Activated naive CD4-positive, alpha-beta T cell treated with anti-CD3 and anti-CD28 coated beads, Interleukin-2, amount 10 ng/mL, durations not matched to agents 7 days and 5 days (primary cell): ENCODE measurements at regions not wholly inside any gene's neighbourhood (a gene's known extent, or its start where the extent isn't known, plus 50 kb on each side); places are given as distances from the start of the nearest gene placed in this dataset.
"Not testable (repeated sequence)": the region's sequence is repeated elsewhere in the genome, so short reads cannot be mapped to it uniquely, and the experiment has no call there.

Source experiments
- CTCF ChIA-PET: fragments of 350-600 bp; sonication (Branson Sonifier 250); formaldehyde crosslinking; loops from one replicate; lab custom pipeline; 2021; ENCODE audit warnings: antibody characterized with exemption; lab: Charles Lee
- DNase-seq: peaks from one replicate; pipeline ENCODE4 v3.0.0-alpha.2; 2020
- H3K27ac Mint-ChIP-seq: one replicate; pipeline ENCODE4 v1.8.0; 2021; ENCODE audit warnings: mild to moderate bottlenecking, moderate library complexity, mixed read lengths
- H3K27me3 Mint-ChIP-seq: one replicate; pipeline ENCODE4 v1.8.0; 2021; ENCODE audit warnings: mild to moderate bottlenecking, mixed read lengths
- H3K36me3 Mint-ChIP-seq: one replicate; pipeline ENCODE4 v1.8.0; 2021; ENCODE audit warnings: mixed read lengths
- H3K4me1 Mint-ChIP-seq: one replicate; pipeline ENCODE4 v1.8.0; 2021; ENCODE audit warnings: mixed read lengths
- H3K4me3 Mint-ChIP-seq: one replicate; pipeline ENCODE4 v1.8.0; 2021; ENCODE audit warnings: mild to moderate bottlenecking, moderate library complexity, mixed read lengths
- H3K9me3 Mint-ChIP-seq: one replicate; pipeline ENCODE4 v1.8.0; 2021; ENCODE audit warnings: mixed read lengths

DNA sequence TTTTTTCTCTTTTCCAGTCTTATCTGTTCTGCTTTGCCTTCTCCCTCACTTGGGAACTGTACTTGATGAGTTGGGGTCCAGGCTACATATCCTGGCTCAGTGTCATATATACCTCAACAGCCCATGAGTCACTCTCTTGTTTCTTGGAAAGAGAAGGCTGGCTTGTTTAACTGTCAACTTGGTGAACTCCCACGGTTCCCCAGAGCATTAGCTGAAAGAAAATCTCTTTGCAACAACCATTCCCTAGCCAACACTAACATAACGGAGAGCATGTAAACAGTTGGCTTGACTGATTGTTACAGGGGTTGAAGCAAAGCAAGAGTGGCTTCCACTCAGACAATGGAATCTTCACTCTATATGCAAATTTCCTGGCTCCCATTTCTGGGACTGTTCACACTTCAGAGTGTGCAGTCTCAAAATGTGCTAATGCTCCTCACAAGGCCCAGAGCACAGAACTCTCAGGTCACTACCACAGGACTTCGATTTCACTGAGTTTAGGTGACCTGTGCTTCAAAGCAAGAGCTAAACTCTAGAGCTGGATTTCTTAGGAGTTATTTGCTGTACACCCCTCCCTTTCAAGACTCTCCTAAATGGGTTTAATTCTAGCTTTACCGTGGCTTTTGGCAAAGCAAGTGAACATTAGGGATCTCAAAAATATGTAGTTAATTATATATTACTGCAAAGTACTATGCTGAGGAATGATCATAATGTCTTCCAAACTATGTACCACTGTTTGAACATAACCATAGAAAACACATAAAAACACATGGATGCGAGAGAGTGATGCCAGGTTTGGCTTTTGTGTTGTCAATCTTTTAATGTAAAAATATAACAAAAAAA is 609.8 kb downstream of the RFPL4B start:
- Mint-ChIP-seq H3K9me3 (peaks cover 3% of the 10 kb centered on the region), H3K27ac (no peak overlapping the region), H3K27me3 (no peaks in the 10 kb centered on the region), H3K4me3 (no peak overlapping the region), H3K4me1 (no peaks in the 10 kb centered on the region), H3K36me3 (no peaks in the 10 kb centered on the region)
- CTCF ChIA-PET, result no interaction called here
- no peak for DNase-seq

DNA sequence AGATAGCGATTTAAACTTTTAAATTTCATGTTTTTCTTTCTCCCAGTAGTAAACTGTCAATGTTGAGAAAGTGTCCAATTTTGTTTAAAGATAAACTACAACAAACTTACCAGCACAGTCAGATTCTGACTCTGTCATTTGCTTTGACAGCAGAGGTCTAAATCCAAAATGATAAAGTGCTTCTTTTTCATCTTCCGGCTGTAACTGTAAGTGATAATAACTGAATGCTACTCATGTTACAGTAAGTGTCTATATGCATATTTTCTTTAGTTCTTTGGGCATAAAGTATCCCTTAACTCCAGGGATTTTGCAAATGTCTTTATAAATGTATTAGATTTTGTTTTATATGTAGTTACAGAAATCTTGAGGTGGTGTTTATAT is 610.4 kb downstream of the RFPL4B start:
- Mint-ChIP-seq H3K27me3 (no peaks in the 10 kb centered on the region), H3K36me3 (no peaks in the 10 kb centered on the region), H3K27ac (no peak overlapping the region), H3K4me1 (no peaks in the 10 kb centered on the region), H3K9me3 (peaks cover 5% of the 10 kb centered on the region), H3K4me3 (no peak overlapping the region)
- CTCF ChIA-PET, result no interaction called here
- no peak for DNase-seq

DNA sequence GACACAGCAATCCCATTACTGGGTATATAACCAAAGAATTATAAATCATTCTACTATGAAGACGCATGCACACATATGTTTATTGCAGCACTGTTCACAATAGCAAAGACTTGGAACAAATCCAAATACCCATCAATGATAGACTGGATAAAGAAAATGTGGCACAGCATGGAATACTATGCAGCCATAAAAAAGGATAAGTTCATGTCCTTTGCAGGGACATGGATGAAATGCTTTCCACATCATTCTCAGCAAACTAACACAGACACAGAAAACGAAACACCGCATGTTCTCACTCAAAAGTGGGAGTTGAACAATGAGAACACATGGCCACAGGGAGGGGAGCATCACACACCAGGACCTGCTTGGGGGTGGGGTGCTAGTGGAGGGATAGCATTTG is 613.0 kb downstream of the RFPL4B start:
- CTCF ChIA-PET, H3K36me3 Mint-ChIP-seq, H3K4me1 Mint-ChIP-seq, H3K27ac Mint-ChIP-seq, H3K4me3 Mint-ChIP-seq, H3K9me3 Mint-ChIP-seq, DNase-seq, H3K27me3 Mint-ChIP-seq: not testable (repeated sequence)

DNA sequence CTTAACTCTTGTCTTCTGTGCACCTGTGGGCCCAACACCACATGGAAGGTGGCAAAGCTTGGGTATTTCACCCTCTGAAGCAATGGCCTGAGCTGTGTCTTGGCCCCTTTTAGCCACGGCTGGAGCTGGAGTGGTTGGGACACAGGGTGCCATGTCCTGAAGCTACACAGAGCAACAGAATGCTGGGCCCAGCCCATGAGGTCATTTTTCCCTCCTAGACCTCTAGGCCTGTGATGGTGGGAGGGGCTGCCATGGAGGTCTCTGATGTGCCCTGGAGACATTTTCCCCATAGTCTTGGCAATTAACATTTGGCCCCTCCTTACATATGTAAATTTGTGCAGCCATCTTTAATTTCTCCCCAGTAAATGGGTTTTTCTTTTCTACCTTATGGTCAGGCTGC is 620.8 kb downstream of the RFPL4B start:
- H3K4me1 Mint-ChIP-seq, result no peaks in the 10 kb centered on the region
- H3K4me3 Mint-ChIP-seq, result no peak overlapping the region
- no peak overlapping the region for H3K27ac Mint-ChIP-seq
- H3K36me3 Mint-ChIP-seq, result no peaks in the 10 kb centered on the region
- H3K9me3 Mint-ChIP-seq, result peaks cover 13% of the 10 kb centered on the region
- H3K27me3 Mint-ChIP-seq, result no peaks in the 10 kb centered on the region
- CTCF ChIA-PET, result no interaction called here
- DNase-seq, result no peak

DNA sequence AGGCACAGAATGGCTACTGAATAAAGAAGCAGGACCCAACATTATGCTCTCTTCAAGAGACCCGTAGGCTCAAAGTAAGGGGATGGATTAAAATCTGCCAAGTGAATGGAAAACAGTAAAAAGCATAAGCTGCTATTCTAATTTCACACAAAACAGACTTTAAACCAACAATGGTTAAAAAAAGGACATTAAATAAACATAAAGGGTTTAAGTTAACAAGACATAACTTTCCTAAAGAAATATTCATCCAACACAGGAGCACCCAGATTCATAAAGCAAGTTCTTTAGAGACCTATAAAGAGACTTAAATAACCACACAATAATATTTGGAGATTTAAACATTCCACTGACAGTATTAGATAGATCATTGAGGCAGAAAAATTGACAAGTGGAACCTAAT is 624.5 kb downstream of the RFPL4B start:
- Mint-ChIP-seq H3K27ac (no peak overlapping the region), H3K36me3 (no peaks in the 10 kb centered on the region), H3K27me3 (no peaks in the 10 kb centered on the region), H3K4me3 (no peak overlapping the region), H3K9me3 (peaks cover 23% of the 10 kb centered on the region), H3K4me1 (no peaks in the 10 kb centered on the region)
- no peak for DNase-seq
- CTCF ChIA-PET, result no interaction called here

DNA sequence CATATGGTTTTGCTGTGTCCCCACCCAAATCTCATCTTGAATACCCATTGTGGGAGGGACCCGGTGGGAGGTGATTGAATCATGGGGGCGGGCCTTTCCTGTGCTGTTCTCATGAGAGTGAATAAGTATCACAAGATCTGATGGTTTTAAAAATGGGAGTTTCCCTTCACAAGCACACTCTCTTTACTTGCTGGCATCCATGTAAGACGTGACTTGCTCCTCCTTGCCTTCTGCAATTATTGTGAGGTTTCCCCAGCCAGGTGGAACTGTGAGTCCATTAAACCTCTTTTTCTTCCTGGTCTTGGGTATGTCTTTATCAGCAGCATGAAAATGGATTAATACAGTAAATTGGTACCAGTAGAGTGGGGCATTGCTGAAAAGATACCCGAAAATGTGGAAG is 627.8 kb downstream of the RFPL4B start:
- H3K9me3 Mint-ChIP-seq, result peaks cover 17% of the 10 kb centered on the region
- H3K4me3 Mint-ChIP-seq, H3K27me3 Mint-ChIP-seq, DNase-seq, H3K4me1 Mint-ChIP-seq, H3K27ac Mint-ChIP-seq, H3K36me3 Mint-ChIP-seq, CTCF ChIA-PET: not testable (repeated sequence)

DNA sequence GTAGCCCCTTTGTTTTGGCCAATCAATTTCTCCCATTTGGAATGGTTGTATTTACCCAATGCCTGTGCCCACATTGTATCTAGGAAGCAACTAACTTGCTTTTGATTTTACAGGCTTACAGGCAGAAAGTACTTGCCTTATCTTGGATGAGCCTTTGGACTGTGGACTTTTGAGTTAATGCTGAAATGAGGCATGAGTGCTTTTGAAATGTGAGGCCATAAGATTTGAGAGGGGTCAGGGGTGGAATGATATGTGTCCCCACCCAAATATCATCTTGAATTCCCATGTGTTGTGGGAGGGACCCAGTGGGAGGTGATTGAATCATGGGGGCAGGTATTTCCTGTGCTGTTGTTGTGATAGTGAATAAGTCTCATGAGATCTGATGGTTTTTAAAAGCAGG is 629.4 kb downstream of the RFPL4B start:
- DNase-seq, H3K4me1 Mint-ChIP-seq, CTCF ChIA-PET, H3K27ac Mint-ChIP-seq, H3K4me3 Mint-ChIP-seq, H3K27me3 Mint-ChIP-seq, H3K36me3 Mint-ChIP-seq: not testable (repeated sequence)
- peaks cover 15% of the 10 kb centered on the region for H3K9me3 Mint-ChIP-seq

DNA sequence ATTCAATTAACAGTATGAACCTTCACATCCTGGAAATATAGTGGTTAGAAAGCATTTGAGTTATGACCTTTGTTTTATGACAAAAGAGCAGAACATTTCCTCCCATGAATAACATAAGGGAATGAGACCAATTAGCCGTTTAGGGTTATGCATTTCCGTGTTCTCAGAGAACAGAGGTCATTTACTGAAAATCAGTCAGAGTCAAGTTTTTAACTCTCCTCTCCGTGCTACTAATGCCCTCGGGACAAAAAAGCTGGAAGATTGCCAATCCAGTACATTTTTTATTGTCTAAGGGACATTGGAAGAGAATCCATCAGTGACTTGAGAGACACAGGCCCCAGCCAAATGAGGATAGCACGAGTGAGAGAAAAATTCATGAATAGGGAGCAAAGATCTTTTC is 632.7 kb downstream of the RFPL4B start:
- no peak for DNase-seq
- Mint-ChIP-seq H3K27me3 (no peaks in the 10 kb centered on the region), H3K9me3 (peaks cover 7% of the 10 kb centered on the region), H3K4me3 (no peak overlapping the region), H3K4me1 (no peaks in the 10 kb centered on the region), H3K36me3 (no peaks in the 10 kb centered on the region), H3K27ac (no peak overlapping the region)
- CTCF ChIA-PET, result no interaction called here

DNA sequence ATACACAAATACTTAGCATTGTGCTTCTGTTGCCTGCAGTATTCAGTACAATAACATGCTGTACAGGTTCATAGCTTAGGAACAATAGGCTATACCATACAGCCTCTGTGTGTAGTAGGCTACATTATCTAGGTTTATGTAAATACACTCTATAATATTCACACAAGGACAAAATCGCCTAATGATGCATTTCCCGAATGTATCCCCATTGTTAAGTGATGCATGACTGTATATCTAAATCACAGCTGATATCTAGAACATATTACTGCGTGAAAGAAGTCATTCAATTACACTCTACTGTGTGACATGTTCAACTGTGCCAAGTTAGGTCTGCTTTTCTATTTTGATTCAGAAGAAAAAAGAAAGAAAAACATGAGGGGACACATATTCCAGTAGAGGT is 633.5 kb downstream of the RFPL4B start:
- H3K4me1 Mint-ChIP-seq, result no peaks in the 10 kb centered on the region
- CTCF ChIA-PET, result no interaction called here
- H3K36me3 Mint-ChIP-seq, result no peaks in the 10 kb centered on the region
- no peaks in the 10 kb centered on the region for H3K9me3 Mint-ChIP-seq
- no peaks in the 10 kb centered on the region for H3K27me3 Mint-ChIP-seq
- no peak overlapping the region for H3K27ac Mint-ChIP-seq
- H3K4me3 Mint-ChIP-seq, result no peak overlapping the region
- DNase-seq, result no peak

DNA sequence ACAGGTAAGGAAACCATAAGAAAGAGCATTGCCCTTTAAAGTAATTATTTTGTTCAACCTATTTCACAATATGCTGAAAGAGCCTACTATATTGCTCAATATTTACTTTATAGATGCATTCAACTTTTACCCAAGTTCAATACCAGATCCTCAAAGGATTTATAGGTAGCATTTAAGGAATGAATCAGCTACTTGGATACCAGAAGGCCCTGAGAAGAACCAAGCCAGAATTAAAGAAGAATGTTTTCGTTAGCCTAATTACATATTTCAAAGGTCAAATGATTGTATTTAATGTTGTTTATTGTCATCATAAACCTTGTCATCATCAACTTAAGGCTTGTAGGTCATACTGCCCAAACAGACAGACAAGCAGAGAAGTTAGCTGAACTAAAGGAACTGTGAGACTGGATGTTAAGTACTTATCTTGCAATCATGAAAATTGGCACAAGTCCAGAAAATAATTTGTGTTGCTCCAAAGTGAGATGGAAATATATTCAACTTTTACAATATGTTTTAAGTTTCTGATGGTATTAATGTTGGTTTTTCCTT is 636.7 kb downstream of the RFPL4B start:
- no peaks in the 10 kb centered on the region for H3K4me1 Mint-ChIP-seq
- CTCF ChIA-PET, result no interaction called here
- no peaks in the 10 kb centered on the region for H3K36me3 Mint-ChIP-seq
- H3K27me3 Mint-ChIP-seq, result no peaks in the 10 kb centered on the region
- no peak for DNase-seq
- H3K9me3 Mint-ChIP-seq, result no peaks in the 10 kb centered on the region
- H3K27ac Mint-ChIP-seq, result no peak overlapping the region
- no peak overlapping the region for H3K4me3 Mint-ChIP-seq

DNA sequence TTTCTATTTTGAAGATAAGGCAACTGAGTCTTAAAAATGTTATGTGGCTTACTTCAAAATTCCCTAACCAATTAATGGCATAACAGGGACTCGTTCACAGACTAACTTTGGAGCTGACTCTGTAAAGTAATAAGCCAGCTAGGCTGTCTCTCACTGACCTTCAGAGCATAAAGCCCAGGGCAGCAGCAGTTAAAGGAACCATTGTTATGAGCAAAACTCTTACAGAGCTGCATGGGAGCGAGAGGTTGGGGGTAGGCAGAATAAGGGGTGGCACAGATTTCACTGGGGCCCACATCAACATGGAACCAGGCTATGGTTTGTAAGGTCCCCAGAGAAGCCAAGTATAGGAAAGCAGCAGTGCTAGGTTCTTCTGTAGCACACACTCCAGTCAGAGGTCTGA is 637.8 kb downstream of the RFPL4B start:
- Mint-ChIP-seq H3K27me3 (no peaks in the 10 kb centered on the region), H3K4me1 (no peaks in the 10 kb centered on the region), H3K36me3 (no peaks in the 10 kb centered on the region), H3K27ac (no peak overlapping the region), H3K9me3 (no peaks in the 10 kb centered on the region), H3K4me3 (no peak overlapping the region)
- CTCF ChIA-PET, result no interaction called here
- no peak for DNase-seq

DNA sequence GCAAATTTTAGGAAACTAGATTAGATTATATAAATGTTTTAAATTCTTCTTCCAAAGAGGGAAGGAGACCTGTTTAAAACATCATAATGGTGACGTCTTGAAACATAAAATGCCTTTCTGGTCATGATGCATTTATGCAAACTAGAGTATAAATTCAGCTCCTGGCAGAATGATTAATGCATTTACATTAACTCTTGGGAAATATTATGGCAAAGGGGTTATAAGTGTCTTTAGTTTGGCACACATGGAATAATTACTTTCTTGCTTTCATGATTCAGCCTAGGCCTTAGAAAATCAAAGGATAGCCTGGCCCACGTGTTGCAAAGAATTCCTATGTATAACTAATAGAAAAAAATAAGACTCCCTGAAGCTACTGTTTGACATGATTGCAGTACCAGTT is 639.2 kb downstream of the RFPL4B start:
- H3K27me3 Mint-ChIP-seq, result no peaks in the 10 kb centered on the region
- no peak overlapping the region for H3K4me3 Mint-ChIP-seq
- no peaks in the 10 kb centered on the region for H3K4me1 Mint-ChIP-seq
- H3K9me3 Mint-ChIP-seq, result peaks cover 3% of the 10 kb centered on the region
- H3K27ac Mint-ChIP-seq, result no peak overlapping the region
- H3K36me3 Mint-ChIP-seq, result no peaks in the 10 kb centered on the region
- no peak for DNase-seq
- CTCF ChIA-PET, result no interaction called here

DNA sequence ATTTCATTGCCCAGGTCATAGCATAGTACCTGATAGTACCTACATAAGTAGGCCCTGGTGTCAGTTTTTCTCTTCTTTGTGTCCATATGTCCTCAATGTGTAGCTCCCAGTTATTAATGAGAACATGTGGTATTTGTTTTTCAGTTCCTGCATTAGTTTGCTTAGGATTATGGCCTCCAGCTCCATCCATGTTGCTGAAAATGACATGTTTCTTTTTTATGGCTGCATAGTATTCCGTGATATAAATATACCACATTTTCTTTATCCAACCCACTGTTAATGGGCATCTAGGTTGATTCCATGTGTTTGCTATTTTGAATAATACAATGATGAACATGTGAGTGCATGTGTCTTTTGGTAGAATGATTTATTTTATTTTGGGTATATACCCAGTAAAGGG is 641.6 kb downstream of the RFPL4B start:
- Mint-ChIP-seq H3K4me3 (no peak overlapping the region), H3K27me3 (no peaks in the 10 kb centered on the region), H3K4me1 (no peaks in the 10 kb centered on the region), H3K9me3 (peaks cover 5% of the 10 kb centered on the region), H3K27ac (no peak overlapping the region), H3K36me3 (no peaks in the 10 kb centered on the region)
- no peak for DNase-seq
- CTCF ChIA-PET, result no interaction called here

DNA sequence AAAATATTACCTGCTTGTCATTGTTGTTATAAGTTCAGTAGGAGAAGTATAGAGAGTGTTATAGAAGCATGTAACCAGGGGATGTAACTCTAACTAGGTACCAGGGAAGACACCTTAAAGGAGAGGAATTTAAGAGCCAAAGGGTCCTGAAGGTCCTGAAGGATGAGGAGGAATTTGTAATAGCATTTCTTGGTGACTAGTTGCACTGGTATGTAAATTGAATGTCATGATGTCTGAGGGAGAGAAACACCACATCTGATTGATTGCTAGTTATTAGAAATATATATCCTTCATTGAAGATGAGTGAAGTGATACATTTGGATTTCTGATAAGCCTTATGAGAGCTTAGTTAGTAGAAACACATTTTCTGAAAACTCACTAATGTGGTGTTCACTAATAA is 643.8 kb downstream of the RFPL4B start:
- H3K9me3 Mint-ChIP-seq, result peaks cover 5% of the 10 kb centered on the region
- H3K4me3 Mint-ChIP-seq, result no peak overlapping the region
- no peak for DNase-seq
- H3K27me3 Mint-ChIP-seq, result no peaks in the 10 kb centered on the region
- H3K4me1 Mint-ChIP-seq, result no peaks in the 10 kb centered on the region
- H3K27ac Mint-ChIP-seq, result no peak overlapping the region
- CTCF ChIA-PET, result no interaction called here
- no peaks in the 10 kb centered on the region for H3K36me3 Mint-ChIP-seq

DNA sequence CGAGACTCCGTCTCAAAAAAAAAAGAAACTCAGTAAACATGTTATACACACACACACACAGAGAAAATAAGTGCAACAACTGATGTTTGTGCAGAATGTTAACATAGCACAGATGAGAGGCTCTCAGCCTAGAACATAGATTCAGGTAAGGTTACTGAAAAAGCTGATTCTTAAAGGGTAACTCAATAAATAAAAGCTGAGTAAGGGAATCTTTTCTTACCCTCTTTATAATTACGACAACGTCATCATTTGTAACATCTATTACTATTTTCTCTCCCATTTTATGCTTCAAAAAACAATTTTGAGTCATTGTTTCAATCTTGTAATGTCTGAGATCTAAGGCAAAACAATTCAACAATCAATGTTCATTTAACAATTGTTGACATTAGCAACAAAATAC is 644.8 kb downstream of the RFPL4B start:
- DNase-seq, result no peak

More for the DNA sequence above, 644.8 kb downstream of the RFPL4B start:
- no peak overlapping the region for H3K27ac Mint-ChIP-seq
- no peak overlapping the region for H3K4me3 Mint-ChIP-seq
- H3K9me3 Mint-ChIP-seq, result peaks cover 5% of the 10 kb centered on the region
- no peaks in the 10 kb centered on the region for H3K4me1 Mint-ChIP-seq
- H3K36me3 Mint-ChIP-seq, result no peaks in the 10 kb centered on the region
- no peaks in the 10 kb centered on the region for H3K27me3 Mint-ChIP-seq
- CTCF ChIA-PET, result no interaction called here
